WTC11 (cell line): ENCODE measurements at regions not wholly inside any gene's neighbourhood (a gene's known extent, or its start where the extent isn't known, plus 50 kb on each side); places are given as distances from the start of the nearest gene placed in this dataset.

ENCODE experiments used
- ATAC-seq: fragments of 200-7000 bp; cut with Tn5 transposase; 2 replicates; pipeline ENCODE4 v1.10.0; 2021; ENCODE audit warnings: mild to moderate bottlenecking, moderate library complexity
- CTCF ChIA-PET: fragments of 300-600 bp; sonication (Branson Sonifier 250); formaldehyde crosslinking; loops from one replicate; lab custom pipeline; 2021; ENCODE audit warnings: antibody characterized with exemption; lab: Charles Lee
- POLR2A ChIA-PET: fragments of 350-600 bp; sonication (Branson Sonifier 250); formaldehyde crosslinking; loops from one replicate; lab custom pipeline; 2021; ENCODE audit warnings: antibody characterized with exemption; lab: Charles Lee
- DNase-seq: peaks from one replicate; pipeline ENCODE4 v3.0.0; 2021; ENCODE audit warnings: low spot score
- H3K27ac Mint-ChIP-seq: 2 replicates; pipeline ENCODE4 v1.8.0; 2021; ENCODE audit warnings: mixed read lengths
- H3K27me3 Mint-ChIP-seq: 2 replicates; pipeline ENCODE4 v1.8.0; 2021; ENCODE audit warnings: low read depth, mild to moderate bottlenecking, moderate library complexity, mixed read lengths
- H3K36me3 Mint-ChIP-seq: 2 replicates; pipeline ENCODE4 v1.8.0; 2021; ENCODE audit warnings: mixed read lengths
- H3K4me1 Mint-ChIP-seq: 2 replicates; pipeline ENCODE4 v1.8.0; 2022; ENCODE audit warnings: mixed read lengths
- H3K4me3 Mint-ChIP-seq: 2 replicates; pipeline ENCODE4 v1.8.0; 2021; ENCODE audit warnings: mild to moderate bottlenecking, moderate library complexity, mixed read lengths
- H3K9me3 Mint-ChIP-seq: 2 replicates; pipeline ENCODE4 v1.8.0; 2021; ENCODE audit warnings: mixed read lengths
- AR ChIP-seq: fragments of 250-450 bp; sonication (Bioruptor Pico); IDR thresholded peaks from 2 replicates; pipeline ENCODE4 v1.9.0; 2021; ENCODE audit warnings: mild to moderate bottlenecking
- ESRRA ChIP-seq: sonication (generic); formaldehyde crosslinking; IDR thresholded peaks from 2 replicates; pipeline ENCODE4 v1.8.1; 2022; ENCODE audit warnings: mild to moderate bottlenecking, missing genetic modification reagents, borderline replicate concordance
- FOXP4 ChIP-seq: sonication (generic); formaldehyde crosslinking; IDR thresholded peaks from 2 replicates; pipeline ENCODE4 v1.8.0; 2022; ENCODE audit warnings: mild to moderate bottlenecking, missing genetic modification reagents
- GABPB1 ChIP-seq: sonication (generic); formaldehyde crosslinking; IDR thresholded peaks from 2 replicates; pipeline ENCODE4 v1.8.1; 2023; ENCODE audit warnings: mild to moderate bottlenecking, missing genetic modification reagents
- IRF2 ChIP-seq: sonication (generic); formaldehyde crosslinking; IDR thresholded peaks from 2 replicates; pipeline ENCODE4 v1.8.0; 2022; ENCODE audit warnings: low read depth, missing genetic modification reagents, borderline replicate concordance
- SOX15 ChIP-seq: fragments of 250-450 bp; sonication (Bioruptor Pico); IDR thresholded peaks from 2 replicates; pipeline ENCODE4 v1.9.0; 2021; ENCODE audit warnings: mild to moderate bottlenecking
- ZNF281 ChIP-seq: sonication (generic); formaldehyde crosslinking; IDR thresholded peaks from 2 replicates; pipeline ENCODE4 v1.8.0; 2023; ENCODE audit warnings: mild to moderate bottlenecking, missing genetic modification reagents
- ZSCAN18 ChIP-seq: fragments of 250-450 bp; sonication (Bioruptor Pico); IDR thresholded peaks from 2 replicates; pipeline ENCODE4 v2.1.2; 2022; ENCODE audit warnings: mild to moderate bottlenecking, moderate library complexity

GRCh38 chr5:89697581-89697980, 712.0 kb downstream of the CETN3 start:
- POLR2A ChIA-PET: no interaction called here
- H3K9me3 Mint-ChIP-seq: peaks cover 10% of the 10 kb centered on the region; the same call in 1 of the 2 replicates

More at GRCh38 chr5:89697581-89697980, 712.0 kb downstream of the CETN3 start:
- Mint-ChIP-seq H3K27me3 (no peaks in the 10 kb centered on the region), H3K4me3 (no peak overlapping the region), H3K27ac (0 out of 2 replicates have a peak overlapping the region, but pooled peaks have one; percentile 1), H3K4me1 (peaks cover 53% of the 10 kb centered on the region), H3K36me3 (0 out of 2 replicates have a peak, but pooled peaks cover 4% of the 10 kb centered on the region)
- TF ChIP-seq FOXP4 (CRISPR knock-in tag) (no peak), GABPB1 (CRISPR knock-in tag) (no peak), ZSCAN18 (no peak), ESRRA (CRISPR knock-in tag) (no peak), AR (CRISPR knock-in tag) (no peak), ZNF281 (CRISPR knock-in tag) (no peak), SOX15 (CRISPR knock-in tag) (no peak), IRF2 (CRISPR knock-in tag) (no peak)
- CTCF ChIA-PET: no interaction called here
- no peak for ATAC-seq
- no peak for DNase-seq
